Gastroesophageal sphincter (tissue), 3 donors: ENCODE measurements at regions not wholly inside any gene's neighbourhood (a gene's known extent, or its start where the extent isn't known, plus 50 kb on each side); places are given as distances from the start of the nearest gene placed in this dataset.

ENCODE experiments used
- CTCF ChIP-seq, 4 experiments: fragments of 200-600 bp in 2 of 4; fragments of 450-650 bp in 2 of 4; sonication (generic) in 1 of 4; IDR thresholded peaks; one replicate each; pipeline ENCODE4 v1.5.1; 2017 to 2019; ENCODE audit warnings: antibody characterized with exemption in 4 of 4, mild to moderate bottlenecking in 2 of 4, moderate library complexity in 2 of 4
- EP300 ChIP-seq: sonication (generic); formaldehyde crosslinking; IDR thresholded peaks from one replicate; pipeline ENCODE4 v1.6.1; 2017; ENCODE audit warnings: antibody characterized with exemption, mild to moderate bottlenecking

- TF ChIP-seq EP300 (no peak), CTCF (IDR thresholded peaks at IDR 0.05) (no peak)
Measured at GRCh38 chr6:62707156-62707555, 421.1 kb upstream of the KHDRBS2 start.
